ENCODE measurements at regions not wholly inside any gene's neighbourhood (a gene's known extent, or its start where the extent isn't known, plus 50 kb on each side); places are given as distances from the start of the nearest gene placed in this dataset.

DNA sequence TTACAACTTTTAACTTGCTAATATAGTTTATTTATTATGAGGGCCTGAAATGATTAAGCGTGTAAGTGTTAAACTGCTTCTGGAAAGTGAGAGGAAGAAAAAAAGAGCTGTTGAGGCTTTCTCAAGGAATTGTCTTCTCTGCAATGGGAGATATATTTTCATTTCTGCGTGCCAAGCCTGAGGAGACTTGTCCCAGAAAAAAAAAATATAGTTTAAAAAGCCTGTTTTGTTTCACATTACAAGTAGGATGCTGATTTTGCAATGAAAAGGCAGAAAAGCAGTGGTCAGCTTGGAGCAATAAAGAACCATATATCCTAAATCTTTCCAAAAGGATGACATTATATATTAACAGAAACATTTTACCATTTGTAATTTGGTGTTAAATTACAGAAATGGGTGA is 115.5 kb downstream of the GMNC start:
- H3K4me2 ChIP-seq (ENCODE audit: control insufficient read depth, insufficient read depth), result no peak overlapping the region
- no peaks in the 10 kb centered on the region for H3K36me3 ChIP-seq (ENCODE audit: control insufficient read depth in 2 of 2, insufficient read depth in 2 of 2, low read length in 1 of 2)
- FAIRE-seq, result no peak
- SMC1A ChIA-PET (ENCODE audit: uncharacterized antibody, unreplicated experiment), result no interaction called here
- no peaks in the 10 kb centered on the region for H3K27me3 ChIP-seq (replicated peaks in 1 of 2; ENCODE audit: control insufficient read depth in 2 of 2, insufficient read depth in 2 of 2, low read length in 1 of 2)
- RAD21 ChIA-PET (ENCODE audit: unreplicated experiment), result no interaction called here
- no peak for TF ChIP-seq ETV6 (conservative IDR thresholded peaks at IDR 0.05 in 1 of 2, IDR thresholded peaks at IDR 0.05 in 1 of 2; ENCODE audit: borderline replicate concordance in 1 of 2, low read depth in 1 of 2)
- TF ChIP-seq USF2 (IDR thresholded peaks at IDR 0.05; ENCODE audit: borderline replicate concordance, low read depth, low read length), result no peak
- TF ChIP-seq HDGF (IDR thresholded peaks at IDR 0.05), result no peak
- TF ChIP-seq NR2C1 (IDR thresholded peaks at IDR 0.05), result no peak
- TF ChIP-seq SMAD5 (IDR thresholded peaks at IDR 0.05; ENCODE audit: low read depth), result no peak
- no peak for TF ChIP-seq MEF2B (IDR thresholded peaks at IDR 0.05; ENCODE audit: partially characterized antibody, poor library complexity, severe bottlenecking)
- TF ChIP-seq FOXM1 (IDR thresholded peaks at IDR 0.05; ENCODE audit: low read depth, low read length), result no peak
- TF ChIP-seq ZNF217 (IDR thresholded peaks at IDR 0.05), result no peak
- TF ChIP-seq NKRF (conservative IDR thresholded peaks at IDR 0.05), result no peak
- TF ChIP-seq, protein P1, sequence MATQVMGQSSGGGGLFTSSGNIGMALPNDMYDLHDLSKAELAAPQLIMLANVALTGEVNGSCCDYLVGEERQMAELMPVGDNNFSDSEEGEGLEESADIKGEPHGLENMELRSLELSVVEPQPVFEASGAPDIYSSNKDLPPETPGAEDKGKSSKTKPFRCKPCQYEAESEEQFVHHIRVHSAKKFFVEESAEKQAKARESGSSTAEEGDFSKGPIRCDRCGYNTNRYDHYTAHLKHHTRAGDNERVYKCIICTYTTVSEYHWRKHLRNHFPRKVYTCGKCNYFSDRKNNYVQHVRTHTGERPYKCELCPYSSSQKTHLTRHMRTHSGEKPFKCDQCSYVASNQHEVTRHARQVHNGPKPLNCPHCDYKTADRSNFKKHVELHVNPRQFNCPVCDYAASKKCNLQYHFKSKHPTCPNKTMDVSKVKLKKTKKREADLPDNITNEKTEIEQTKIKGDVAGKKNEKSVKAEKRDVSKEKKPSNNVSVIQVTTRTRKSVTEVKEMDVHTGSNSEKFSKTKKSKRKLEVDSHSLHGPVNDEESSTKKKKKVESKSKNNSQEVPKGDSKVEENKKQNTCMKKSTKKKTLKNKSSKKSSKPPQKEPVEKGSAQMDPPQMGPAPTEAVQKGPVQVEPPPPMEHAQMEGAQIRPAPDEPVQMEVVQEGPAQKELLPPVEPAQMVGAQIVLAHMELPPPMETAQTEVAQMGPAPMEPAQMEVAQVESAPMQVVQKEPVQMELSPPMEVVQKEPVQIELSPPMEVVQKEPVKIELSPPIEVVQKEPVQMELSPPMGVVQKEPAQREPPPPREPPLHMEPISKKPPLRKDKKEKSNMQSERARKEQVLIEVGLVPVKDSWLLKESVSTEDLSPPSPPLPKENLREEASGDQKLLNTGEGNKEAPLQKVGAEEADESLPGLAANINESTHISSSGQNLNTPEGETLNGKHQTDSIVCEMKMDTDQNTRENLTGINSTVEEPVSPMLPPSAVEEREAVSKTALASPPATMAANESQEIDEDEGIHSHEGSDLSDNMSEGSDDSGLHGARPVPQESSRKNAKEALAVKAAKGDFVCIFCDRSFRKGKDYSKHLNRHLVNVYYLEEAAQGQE (IDR thresholded peaks at IDR 0.05; ENCODE audit: low read depth, low read length), result no peak
- no peak for TF ChIP-seq ZNF384 (IDR thresholded peaks at IDR 0.05; ENCODE audit: borderline replicate concordance, low read depth, low read length)
- TF ChIP-seq KDM1A (IDR thresholded peaks at IDR 0.05; ENCODE audit: borderline replicate concordance), result no peak
- TF ChIP-seq SMARCA5 (IDR thresholded peaks at IDR 0.05), result no peak
- no peak for TF ChIP-seq PAX8 (IDR thresholded peaks at IDR 0.05)
- no peak for TF ChIP-seq FOS (IDR thresholded peaks at IDR 0.05; ENCODE audit: borderline replicate concordance, extremely low read depth, insufficient read length)
- TF ChIP-seq JUNB (IDR thresholded peaks at IDR 0.05), result no peak
- TF ChIP-seq NBN (IDR thresholded peaks at IDR 0.05), result no peak
- no peak overlapping the region for H2AFZ ChIP-seq (ENCODE audit: control insufficient read depth, low read depth, low read length)
- no peak overlapping the region for H3K9ac ChIP-seq (ENCODE audit: control insufficient read depth, insufficient read depth, low read length)
- H3K9me3 ChIP-seq (replicated peaks; ENCODE audit: control insufficient read depth, insufficient read depth, low read length), result no peaks in the 10 kb centered on the region
- H3K4me3 ChIP-seq, result no peak overlapping the region
- no TSS peak for BruUV-seq (replicated peaks)
- POLR2A ChIA-PET, result no interaction called here
- in situ Hi-C loops (cut with MboI), result no loop called here
- H3K4me1 ChIP-seq (ENCODE audit: control insufficient read depth, insufficient read depth, low read length), result no peaks in the 10 kb centered on the region
- no peaks in the 10 kb centered on the region for H4K20me1 ChIP-seq (ENCODE audit: control insufficient read depth, insufficient read depth)
- 47% methylated on average over 2 of the region's 2 CpGs for WGBS (ENCODE audit: insufficient coverage, insufficient replicate concordance, low lambda C conversion rate, missing lambda C conversion rate)
- DNase-seq (ENCODE audit: low read depth, low spot score), result no peak
- CTCF ChIA-PET, result no interaction called here
- intact Hi-C loops (cut with micrococcal nuclease; ENCODE audit: unreplicated experiment), result no loop called here
- ATAC-seq, result no peak
- H3K79me2 ChIP-seq (ENCODE audit: control insufficient read depth, insufficient read depth, low read length), result no peaks in the 10 kb centered on the region
- no peak overlapping the region for H3K27ac ChIP-seq (ENCODE audit: control insufficient read depth, insufficient read depth)

All from GM12878 (cell line).